WERI-Rb-1 (cell line): ENCODE measurements at regions not wholly inside any gene's neighbourhood (a gene's known extent, or its start where the extent isn't known, plus 50 kb on each side); places are given as distances from the start of the nearest gene placed in this dataset.

ENCODE experiments used
- DNase-seq: peaks from one replicate; pipeline ENCODE4 v3.0.0-alpha.2; 2020
- H3K27ac ChIP-seq: fragments of 250-450 bp; sonication (Bioruptor Pico); 2 replicates; pipeline ENCODE4 v1.5.1; 2020; ENCODE audit warnings: mild to moderate bottlenecking, moderate library complexity
- H3K27me3 ChIP-seq: fragments of 250-450 bp; sonication (Bioruptor Pico); 2 replicates; pipeline ENCODE4 v1.5.1; 2021; ENCODE audit warnings: mild to moderate bottlenecking, low read depth, moderate library complexity; ENCODE audit not compliant: insufficient read depth, severe bottlenecking
- H3K36me3 ChIP-seq: fragments of 250-450 bp; sonication (Bioruptor Pico); 2 replicates; pipeline ENCODE4 v1.5.1; 2020; ENCODE audit warnings: mild to moderate bottlenecking, moderate library complexity
- H3K4me3 ChIP-seq: 2 replicates; pipeline ENCODE4 v1.5.1; 2011; ENCODE audit warnings: low read depth, mild to moderate bottlenecking, control low read depth, low read length
- H3K9me3 ChIP-seq: fragments of 250-450 bp; sonication (Bioruptor Pico); 2 replicates; pipeline ENCODE4 v1.5.1; 2021; ENCODE audit warnings: mild to moderate bottlenecking, moderate library complexity; ENCODE audit not compliant: severe bottlenecking
- TF ChIP-seq, protein P1 (sequence below): IDR thresholded peaks from 2 replicates; pipeline ENCODE4 v1.5.1; 2011; ENCODE audit warnings: low read depth, mild to moderate bottlenecking, control low read depth, inconsistent platforms, low read length

GRCh38 chr7:46459942-46460341 lies 538.9 kb upstream of the IGFBP3 start:
- H3K9me3 ChIP-seq, result peaks cover 4% of the 10 kb centered on the region
- H3K4me3 ChIP-seq, result no peak overlapping the region
- H3K27ac ChIP-seq, result no peak overlapping the region
- no peak for DNase-seq
- TF ChIP-seq, protein P1, sequence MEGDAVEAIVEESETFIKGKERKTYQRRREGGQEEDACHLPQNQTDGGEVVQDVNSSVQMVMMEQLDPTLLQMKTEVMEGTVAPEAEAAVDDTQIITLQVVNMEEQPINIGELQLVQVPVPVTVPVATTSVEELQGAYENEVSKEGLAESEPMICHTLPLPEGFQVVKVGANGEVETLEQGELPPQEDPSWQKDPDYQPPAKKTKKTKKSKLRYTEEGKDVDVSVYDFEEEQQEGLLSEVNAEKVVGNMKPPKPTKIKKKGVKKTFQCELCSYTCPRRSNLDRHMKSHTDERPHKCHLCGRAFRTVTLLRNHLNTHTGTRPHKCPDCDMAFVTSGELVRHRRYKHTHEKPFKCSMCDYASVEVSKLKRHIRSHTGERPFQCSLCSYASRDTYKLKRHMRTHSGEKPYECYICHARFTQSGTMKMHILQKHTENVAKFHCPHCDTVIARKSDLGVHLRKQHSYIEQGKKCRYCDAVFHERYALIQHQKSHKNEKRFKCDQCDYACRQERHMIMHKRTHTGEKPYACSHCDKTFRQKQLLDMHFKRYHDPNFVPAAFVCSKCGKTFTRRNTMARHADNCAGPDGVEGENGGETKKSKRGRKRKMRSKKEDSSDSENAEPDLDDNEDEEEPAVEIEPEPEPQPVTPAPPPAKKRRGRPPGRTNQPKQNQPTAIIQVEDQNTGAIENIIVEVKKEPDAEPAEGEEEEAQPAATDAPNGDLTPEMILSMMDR, result no peak
- no peaks in the 10 kb centered on the region for H3K27me3 ChIP-seq
- no peaks in the 10 kb centered on the region for H3K36me3 ChIP-seq

DNA sequence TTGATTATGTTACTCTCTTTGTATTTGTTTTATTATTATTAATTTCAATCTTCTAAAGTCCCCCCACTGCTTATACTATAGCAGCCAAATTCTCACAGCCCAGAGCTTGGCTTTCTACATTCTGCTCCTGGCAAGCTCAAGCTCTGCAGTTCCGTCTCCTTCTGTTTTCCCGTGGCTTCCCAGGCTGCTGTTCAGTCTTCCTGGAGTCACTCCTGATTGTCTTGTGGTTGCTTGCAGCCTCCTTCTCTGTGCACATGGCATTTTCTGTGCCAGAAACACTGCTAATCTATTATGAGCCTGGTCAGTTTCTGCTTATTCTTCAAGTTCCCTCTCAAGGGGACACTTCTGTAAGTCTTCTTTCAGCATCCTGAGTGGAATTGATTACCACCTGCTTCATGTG lies 533.7 kb upstream of the IGFBP3 start:
- Histone ChIP-seq H3K27me3 (no peaks in the 10 kb centered on the region), H3K9me3 (no peaks in the 10 kb centered on the region), H3K36me3 (no peaks in the 10 kb centered on the region), H3K4me3 (no peak overlapping the region), H3K27ac (no peak overlapping the region)
- TF ChIP-seq, protein P1, result no peak
- DNase-seq, result no peak

GRCh38 chr7:46452561-46453135 lies 531.6 kb upstream of the IGFBP3 start:
- H3K9me3 ChIP-seq, result no peaks in the 10 kb centered on the region
- no peak for DNase-seq
- no peaks in the 10 kb centered on the region for H3K36me3 ChIP-seq
- H3K4me3 ChIP-seq, result no peak overlapping the region
- no peaks in the 10 kb centered on the region for H3K27me3 ChIP-seq
- TF ChIP-seq, protein P1, result no peak
- no peak overlapping the region for H3K27ac ChIP-seq

- no peaks in the 10 kb centered on the region for H3K36me3 ChIP-seq
- TF ChIP-seq, protein P1, result no peak
- no peaks in the 10 kb centered on the region for H3K27me3 ChIP-seq
- no peak for DNase-seq
- no peak overlapping the region for H3K4me3 ChIP-seq
- H3K27ac ChIP-seq, result no peak overlapping the region
- no peaks in the 10 kb centered on the region for H3K9me3 ChIP-seq
These were observed 530.8 kb upstream of the IGFBP3 start for GRCh38 chr7:46451846-46452245.

DNA sequence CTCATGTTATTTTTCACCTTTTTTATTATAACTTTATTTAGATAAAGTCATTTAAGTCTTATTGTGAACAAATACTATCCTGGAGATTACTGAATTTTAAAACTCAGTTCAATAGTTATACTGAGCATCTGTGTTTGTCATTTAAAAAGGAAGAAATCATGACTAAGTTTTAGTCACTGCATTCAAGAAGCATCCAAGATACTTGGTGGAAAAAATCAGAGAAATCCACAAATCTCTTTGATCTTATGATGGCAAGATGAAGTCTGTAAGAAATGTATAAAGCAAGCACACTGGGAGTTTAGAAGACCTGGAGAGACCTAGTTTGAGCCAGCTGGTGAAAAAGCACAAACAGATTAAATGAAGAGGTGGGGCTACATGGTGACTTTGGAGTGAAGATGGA lies 529.8 kb upstream of the IGFBP3 start:
- Histone ChIP-seq H3K36me3 (no peaks in the 10 kb centered on the region), H3K27ac (no peak overlapping the region), H3K9me3 (no peaks in the 10 kb centered on the region), H3K4me3 (no peak overlapping the region), H3K27me3 (no peaks in the 10 kb centered on the region)
- no peak for DNase-seq
- TF ChIP-seq, protein P1, result no peak

GRCh38 chr7:46450425-46450824 lies 529.4 kb upstream of the IGFBP3 start:
- no peak for DNase-seq
- H3K36me3 ChIP-seq, result no peaks in the 10 kb centered on the region
- H3K9me3 ChIP-seq, result no peaks in the 10 kb centered on the region
- H3K27ac ChIP-seq, result no peak overlapping the region
- no peak overlapping the region for H3K4me3 ChIP-seq
- TF ChIP-seq, protein P1, result no peak
- no peaks in the 10 kb centered on the region for H3K27me3 ChIP-seq
